CD4-positive, alpha-beta T cell (primary cell): ENCODE measurements at regions not wholly inside any gene's neighbourhood (a gene's known extent, or its start where the extent isn't known, plus 50 kb on each side); places are given as distances from the start of the nearest gene placed in this dataset.

Source experiments
- ATAC-seq: fragments of 200-7000 bp; cut with Tn5 transposase; one replicate; pipeline ENCODE4 v1.10.0; 2022; ENCODE audit warnings: mild to moderate bottlenecking; ENCODE audit not compliant: poor library complexity
- CTCF ChIA-PET: fragments of 350-600 bp; sonication (Branson Sonifier 250); formaldehyde crosslinking; loops from one replicate; lab custom pipeline; 2021; ENCODE audit warnings: antibody characterized with exemption, inconsistent platforms; lab: Charles Lee
- POLR2A ChIA-PET: fragments of 350-600 bp; sonication (Branson Sonifier 250); formaldehyde crosslinking; loops from one replicate; lab custom pipeline; 2021; ENCODE audit warnings: antibody characterized with exemption, inconsistent platforms; lab: Charles Lee
- DNase-seq, 14 experiments: peaks; one replicate each; pipeline ENCODE4 v3.0.0-alpha.2; 2013 to 2020; ENCODE audit warnings: mixed read lengths in 2 of 14
- H3K27ac ChIP-seq, 2 donors: one replicate each; pipeline versions ENCODE4 v1.5.1 to v1.7.0; 2013; ENCODE audit warnings: low read length in 2 of 2, low read depth in 1 of 2, mild to moderate bottlenecking in 1 of 2
- H3K27me3 ChIP-seq, 2 experiments: 1 replicate in 1 of 2; 2 replicates in 1 of 2; pipeline versions ENCODE4 v1.6.1 to v1.7.0; 2013; ENCODE audit warnings: low read length in 2 of 2, control low read depth in 1 of 2, mild to moderate bottlenecking in 1 of 2, moderate library complexity in 1 of 2; ENCODE audit not compliant: insufficient read depth in 2 of 2, control insufficient read depth in 1 of 2
- H3K36me3 ChIP-seq: one replicate; pipeline ENCODE4 v1.6.1; 2013; ENCODE audit warnings: low read length, control low read depth; ENCODE audit not compliant: insufficient read depth
- H3K4me1 ChIP-seq: one replicate; pipeline ENCODE4 v1.6.1; 2013; ENCODE audit warnings: low read length, control low read depth; ENCODE audit not compliant: insufficient read depth
- H3K4me3 ChIP-seq: one replicate; pipeline ENCODE4 v1.5.1; 2013; ENCODE audit warnings: mild to moderate bottlenecking, low read length, moderate library complexity
- H3K9me3 ChIP-seq, 2 experiments: 1 replicate in 1 of 2; 2 replicates in 1 of 2; pipeline versions ENCODE4 v1.6.1 to v1.7.0; 2013; ENCODE audit warnings: low read length in 2 of 2, mild to moderate bottlenecking in 2 of 2, control low read depth in 1 of 2, moderate library complexity in 1 of 2; ENCODE audit not compliant: control insufficient read depth in 1 of 2, insufficient read depth in 1 of 2
- H3K27ac Mint-ChIP-seq: one replicate; pipeline ENCODE4 v1.8.0; 2020; ENCODE audit warnings: mixed read lengths
- H3K27me3 Mint-ChIP-seq: one replicate; pipeline ENCODE4 v1.8.0; 2021; ENCODE audit warnings: mixed read lengths
- H3K36me3 Mint-ChIP-seq: one replicate; pipeline ENCODE4 v1.8.0; 2021; ENCODE audit warnings: low read depth, mixed read lengths
- H3K4me1 Mint-ChIP-seq: one replicate; pipeline ENCODE4 v1.8.0; 2021; ENCODE audit warnings: low read depth, mixed read lengths
- H3K4me3 Mint-ChIP-seq: one replicate; pipeline ENCODE4 v1.8.0; 2020; ENCODE audit warnings: mild to moderate bottlenecking, mixed read lengths
- H3K9me3 Mint-ChIP-seq: one replicate; pipeline ENCODE4 v1.8.0; 2020; ENCODE audit warnings: mixed read lengths
- CTCF ChIP-seq: fragments of 200-600 bp; IDR thresholded peaks from one replicate; pipeline ENCODE4 v1.8.0; 2022; ENCODE audit warnings: antibody characterized with exemption, mild to moderate bottlenecking
- intact Hi-C, 2 experiments: fragments of 100-400 bp; cut with DNase I in 1 of 2; cut with micrococcal nuclease in 1 of 2; formaldehyde crosslinking; loops; one replicate each; pipeline versions ENCODE4 v1.15.1 to v1.9.0; 2023 to 2025; cut with DNase I, micrococcal nuclease

GRCh38 chr17:77085926-77086432 is 54.8 kb upstream of the SEC14L1 start:
- peaks cover 49% of the 10 kb centered on the region for H3K4me1 ChIP-seq
- TF ChIP-seq CTCF: no peak
- ChIA-PET POLR2A (interaction anchor here (1.5 kb wide), 1 partner anchor 55 kb away, joined by 6 read pairs; the partner anchor contains the start of gene SEC14L1), CTCF (interaction anchor here (1.0 kb wide), 1 partner anchor 162 kb away, joined by 3 read pairs; no protein-coding TSS in a partner anchor)
- Mint-ChIP-seq H3K36me3 (peaks cover 25% of the 10 kb centered on the region), H3K9me3 (no peaks in the 10 kb centered on the region), H3K4me3 (peak overlapping the region; percentile 83), H3K27me3 (no peaks in the 10 kb centered on the region), H3K27ac (no peak overlapping the region), H3K4me1 (peaks cover 34% of the 10 kb centered on the region)
- intact Hi-C loops: loop anchor here (1.0 to 5.0 kb wide), 2 partner anchors 161 to 359 kb away; partner anchors contain the start of genes JMJD6 (in 1 of the 2) and METTL23 (in 1 of the 2)
- H3K4me3 ChIP-seq: no peak overlapping the region
- no peak overlapping the region for H3K27ac ChIP-seq
- no peaks in the 10 kb centered on the region for H3K9me3 ChIP-seq
- DNase-seq: peak in 1 of 14 experiments; percentile 12
- peaks cover 13% of the 10 kb centered on the region for H3K36me3 ChIP-seq
- ATAC-seq: no peak
- no peaks in the 10 kb centered on the region for H3K27me3 ChIP-seq

GRCh38 chr17:77086433-77087010 is 54.2 kb upstream of the SEC14L1 start:
- DNase-seq: peak; percentile 57 to 89 (median 70)
- POLR2A ChIA-PET: interaction anchor here (0.7 to 1.5 kb wide), 2 partner anchors 12 to 54 kb away, joined by 4 to 6 read pairs; partner anchors contain the start of gene SEC14L1
- peak; percentile 42 for ATAC-seq
- Mint-ChIP-seq H3K36me3 (peaks cover 30% of the 10 kb centered on the region), H3K4me3 (peak overlapping the region; percentile 83), H3K27me3 (no peaks in the 10 kb centered on the region), H3K4me1 (peaks cover 36% of the 10 kb centered on the region), H3K9me3 (no peaks in the 10 kb centered on the region), H3K27ac (no peak overlapping the region)
- Histone ChIP-seq H3K36me3 (peaks cover 17% of the 10 kb centered on the region), H3K9me3 (no peaks in the 10 kb centered on the region), H3K4me1 (peaks cover 49% of the 10 kb centered on the region), H3K27ac (no peak overlapping the region), H3K4me3 (no peak overlapping the region), H3K27me3 (no peaks in the 10 kb centered on the region)
- intact Hi-C loops: loop anchor here (1.0 to 5.0 kb wide), 2 partner anchors 161 to 359 kb away; partner anchors contain the start of genes JMJD6 (in 1 of the 2) and METTL23 (in 1 of the 2)
- peak; percentile 90 for TF ChIP-seq CTCF
- CTCF ChIA-PET: interaction anchor here (0.7 to 1.0 kb wide), 3 partner anchors 74 to 359 kb away, joined by 3 to 5 read pairs (median 3); no protein-coding TSS in a partner anchor

- ChIA-PET CTCF (interaction anchor here (0.7 to 1.6 kb wide), 4 partner anchors 10 to 127 kb away, joined by 3 to 19 read pairs (median 7); partner anchors contain the start of gene SEC14L1), POLR2A (interaction anchor here (0.7 to 1.9 kb wide), 12 partner anchors 11 to 870 kb away, joined by 3 to 47 read pairs (median 4); partner anchors contain the start of genes MFSD11, MGAT5B, SEC14L1 and SRSF2)
- H3K27me3 ChIP-seq: no peaks in the 10 kb centered on the region
- H3K4me1 ChIP-seq: peaks cover 49% of the 10 kb centered on the region
- peak overlapping the region; percentile 98 for H3K4me3 ChIP-seq
- Mint-ChIP-seq H3K9me3 (no peaks in the 10 kb centered on the region), H3K27ac (peak overlapping the region; percentile 95), H3K4me3 (peak overlapping the region; percentile 99), H3K27me3 (no peaks in the 10 kb centered on the region), H3K4me1 (peaks cover 44% of the 10 kb centered on the region), H3K36me3 (peaks cover 44% of the 10 kb centered on the region)
- intact Hi-C loops: loop anchor here (1.0 to 5.0 kb wide), 3 partner anchors 52 to 361 kb away; partner anchors contain the start of genes SEC14L1 (in 2 of the 2), JMJD6 (in 1 of the 2) and METTL23 (in 1 of the 2)
- no peak for TF ChIP-seq CTCF
- DNase-seq: no peak
- peak; percentile 6 for ATAC-seq
- H3K27ac ChIP-seq: peak overlapping the region; percentile 70 to 95
- peaks cover 29% of the 10 kb centered on the region for H3K36me3 ChIP-seq
- no peaks in the 10 kb centered on the region for H3K9me3 ChIP-seq
Observed at GRCh38 chr17:77087650-77088454, 52.9 kb upstream of the SEC14L1 start.
